Mesothelial cell of epicardium (in vitro differentiated cells): ENCODE measurements at regions not wholly inside any gene's neighbourhood (a gene's known extent, or its start where the extent isn't known, plus 50 kb on each side); places are given as distances from the start of the nearest gene placed in this dataset.
A peak's percentile ranks its signal among the peaks of the same experiment; 100 is the strongest.

ENCODE experiments used
- DNase-seq, 2 experiments: peaks; one replicate each; pipeline ENCODE4 v3.0.0; 2021; ENCODE audit warnings: low spot score in 2 of 2; ENCODE audit not compliant: unreplicated experiment in 2 of 2
- H3K27ac Mint-ChIP-seq: 2 replicates; pipeline ENCODE4 v1.8.0; 2021; ENCODE audit warnings: mixed read lengths
- H3K27me3 Mint-ChIP-seq: 2 replicates; pipeline ENCODE4 v1.8.0; 2021; ENCODE audit warnings: low read depth, mixed read lengths
- H3K36me3 Mint-ChIP-seq: 2 replicates; pipeline ENCODE4 v1.8.0; 2021; ENCODE audit warnings: mixed read lengths
- H3K4me1 Mint-ChIP-seq: 2 replicates; pipeline ENCODE4 v1.8.0; 2021; ENCODE audit warnings: mixed read lengths
- H3K4me3 Mint-ChIP-seq: 2 replicates; pipeline ENCODE4 v1.8.0; 2021; ENCODE audit warnings: mild to moderate bottlenecking, moderate library complexity, mixed read lengths
- H3K9me3 Mint-ChIP-seq: 2 replicates; pipeline ENCODE4 v1.8.0; 2021; ENCODE audit warnings: mixed read lengths
- CTCF ChIP-seq: fragments of 200-600 bp; sonication (generic); IDR thresholded peaks from one replicate; pipeline ENCODE4 v1.5.0; 2021; ENCODE audit warnings: antibody characterized with exemption; ENCODE audit not compliant: unreplicated experiment

DNA sequence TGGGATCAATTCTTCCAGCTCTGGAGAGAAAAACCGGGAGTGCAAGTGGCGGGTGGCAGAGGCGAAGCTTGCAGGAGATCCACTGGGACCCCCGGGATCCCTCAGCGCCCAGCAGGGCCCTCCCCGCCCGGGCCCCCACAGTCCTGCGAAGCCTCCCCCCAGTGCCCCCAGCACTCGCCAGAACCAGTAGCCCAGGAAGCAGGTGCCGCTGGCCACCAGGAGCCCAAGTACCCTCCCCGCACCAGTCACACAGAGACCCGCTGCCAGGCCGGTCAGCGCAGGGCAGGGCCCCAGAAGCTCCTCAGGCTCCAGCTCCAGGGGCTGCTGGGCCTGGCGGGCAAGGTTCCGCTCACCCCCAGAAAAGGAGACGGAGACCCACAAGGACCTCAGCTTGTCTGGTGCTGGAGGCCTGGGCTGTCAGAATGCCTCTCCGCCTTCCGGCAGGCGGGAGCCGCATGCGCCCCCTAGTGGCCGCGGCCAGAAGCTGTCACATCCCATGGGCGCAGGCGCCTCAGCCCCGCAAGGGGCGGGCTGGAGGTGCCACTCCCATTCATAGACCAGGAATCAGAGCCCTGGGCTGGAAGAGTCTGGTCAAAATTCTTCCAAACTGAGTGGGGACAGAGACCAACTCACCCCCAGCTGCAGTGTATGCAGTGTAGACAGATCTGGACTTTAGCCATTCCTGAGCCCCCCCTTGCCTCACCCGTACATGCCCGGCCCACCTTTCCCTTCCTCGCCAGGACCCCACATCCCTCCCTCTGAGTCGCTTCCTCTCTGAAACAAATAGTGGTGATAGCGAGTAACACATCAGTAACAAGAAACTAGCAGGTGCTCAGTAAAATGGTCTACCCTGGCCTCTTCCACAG lies 1002.3 kb downstream of the KCNJ18 start:
- Mint-ChIP-seq H3K36me3 (peaks cover 2% of the 10 kb centered on the region), H3K4me3 (no peak overlapping the region), H3K27ac (no peak overlapping the region), H3K4me1 (no peaks in the 10 kb centered on the region), H3K9me3 (peaks cover 60% of the 10 kb centered on the region), H3K27me3 (no peaks in the 10 kb centered on the region)
- DNase-seq, result no peak
- peak; percentile 56 for TF ChIP-seq CTCF

GRCh38 chr17:22695228-22695619 lies 1002.9 kb downstream of the KCNJ18 start:
- Mint-ChIP-seq H3K27ac (no peak overlapping the region), H3K36me3 (peaks cover 2% of the 10 kb centered on the region), H3K4me3 (no peak overlapping the region), H3K27me3 (no peaks in the 10 kb centered on the region), H3K4me1 (no peaks in the 10 kb centered on the region), H3K9me3 (peaks cover 62% of the 10 kb centered on the region)
- DNase-seq, result no peak
- no peak for TF ChIP-seq CTCF

GRCh38 chr17:22703204-22703603 lies 1010.9 kb downstream of the KCNJ18 start:
- H3K27ac Mint-ChIP-seq, result no peak overlapping the region
- no peak for DNase-seq
- TF ChIP-seq CTCF, result no peak
- no peaks in the 10 kb centered on the region for H3K4me1 Mint-ChIP-seq
- peaks cover 4% of the 10 kb centered on the region for H3K36me3 Mint-ChIP-seq
- no peak overlapping the region for H3K4me3 Mint-ChIP-seq
- no peaks in the 10 kb centered on the region for H3K27me3 Mint-ChIP-seq
- H3K9me3 Mint-ChIP-seq, result peaks cover 60% of the 10 kb centered on the region

DNA sequence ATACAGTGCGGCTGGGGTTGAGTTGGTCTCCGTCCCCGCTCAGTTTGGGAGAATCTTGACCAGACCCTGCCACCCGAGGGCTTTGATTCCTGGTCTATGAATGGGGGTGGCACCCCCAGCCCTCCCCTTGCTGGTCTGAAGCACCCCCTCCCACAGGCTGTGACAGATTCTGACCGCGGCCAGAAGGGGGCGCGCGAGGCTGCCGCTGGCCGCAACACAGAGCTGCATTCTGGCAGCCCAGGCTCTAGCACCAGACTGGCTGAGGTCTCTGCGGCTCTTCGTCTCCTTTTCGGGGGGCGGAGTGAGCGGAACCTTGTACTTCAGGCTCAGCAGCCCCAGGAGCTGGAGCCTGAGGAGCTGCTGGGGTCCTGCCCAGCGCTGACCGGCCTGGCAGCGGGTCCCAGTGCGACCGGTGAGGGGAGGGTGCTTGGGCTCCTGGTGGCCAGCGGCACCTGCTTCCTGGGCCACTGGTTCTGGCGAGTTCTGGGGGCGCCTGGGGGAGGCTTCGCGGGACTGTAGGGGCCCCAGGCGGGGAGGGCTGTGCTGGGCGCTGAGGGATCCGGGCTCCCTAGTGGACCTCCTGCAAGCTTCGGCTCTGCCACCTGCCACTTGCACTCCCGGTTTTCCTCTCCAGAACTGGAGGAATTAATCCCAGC lies 1011.6 kb downstream of the KCNJ18 start:
- H3K4me1 Mint-ChIP-seq, result no peaks in the 10 kb centered on the region
- DNase-seq, result no peak
- H3K27ac Mint-ChIP-seq, result no peak overlapping the region
- H3K27me3 Mint-ChIP-seq, result no peaks in the 10 kb centered on the region
- no peak for TF ChIP-seq CTCF
- H3K36me3 Mint-ChIP-seq, result peaks cover 4% of the 10 kb centered on the region
- H3K9me3 Mint-ChIP-seq, result peaks cover 57% of the 10 kb centered on the region
- no peak overlapping the region for H3K4me3 Mint-ChIP-seq

GRCh38 chr17:22704674-22705073 lies 1012.4 kb downstream of the KCNJ18 start:
- no peak for DNase-seq
- Mint-ChIP-seq H3K9me3 (peaks cover 60% of the 10 kb centered on the region), H3K27ac (no peak overlapping the region), H3K4me3 (no peak overlapping the region), H3K36me3 (peaks cover 4% of the 10 kb centered on the region), H3K4me1 (no peaks in the 10 kb centered on the region), H3K27me3 (no peaks in the 10 kb centered on the region)
- TF ChIP-seq CTCF, result no peak
